Nephron (organoid): ENCODE measurements at regions not wholly inside any gene's neighbourhood (a gene's known extent, or its start where the extent isn't known, plus 50 kb on each side); places are given as distances from the start of the nearest gene placed in this dataset.

Experiments
- H3K27ac Mint-ChIP-seq, 3 experiments: 2 replicates each; pipeline ENCODE4 v1.8.0; 2020; ENCODE audit warnings: mixed read lengths in 3 of 3, mild to moderate bottlenecking in 2 of 3, moderate library complexity in 1 of 3
- H3K27me3 Mint-ChIP-seq: 2 replicates; pipeline ENCODE4 v1.8.0; 2021; ENCODE audit warnings: low read depth, mild to moderate bottlenecking, moderate library complexity, mixed read lengths
- H3K36me3 Mint-ChIP-seq: 2 replicates; pipeline ENCODE4 v1.8.0; 2020; ENCODE audit warnings: low read depth, mixed read lengths
- H3K4me1 Mint-ChIP-seq: 2 replicates; pipeline ENCODE4 v1.8.0; 2020; ENCODE audit warnings: mixed read lengths
- H3K4me3 Mint-ChIP-seq, 3 experiments: 2 replicates each; pipeline ENCODE4 v1.8.0; 2020; ENCODE audit warnings: mild to moderate bottlenecking in 3 of 3, mixed read lengths in 3 of 3, moderate library complexity in 2 of 3
- H3K9me3 Mint-ChIP-seq: 2 replicates; pipeline ENCODE4 v1.8.0; 2020; ENCODE audit warnings: mixed read lengths
- TF ChIP-seq, protein P1 (sequence below), 3 experiments: fragments of 200-600 bp; sonication (generic); IDR thresholded peaks; one replicate each; pipeline ENCODE4 v1.5.0; 2021; ENCODE audit warnings: antibody characterized with exemption in 3 of 3; ENCODE audit not compliant: unreplicated experiment in 3 of 3

DNA sequence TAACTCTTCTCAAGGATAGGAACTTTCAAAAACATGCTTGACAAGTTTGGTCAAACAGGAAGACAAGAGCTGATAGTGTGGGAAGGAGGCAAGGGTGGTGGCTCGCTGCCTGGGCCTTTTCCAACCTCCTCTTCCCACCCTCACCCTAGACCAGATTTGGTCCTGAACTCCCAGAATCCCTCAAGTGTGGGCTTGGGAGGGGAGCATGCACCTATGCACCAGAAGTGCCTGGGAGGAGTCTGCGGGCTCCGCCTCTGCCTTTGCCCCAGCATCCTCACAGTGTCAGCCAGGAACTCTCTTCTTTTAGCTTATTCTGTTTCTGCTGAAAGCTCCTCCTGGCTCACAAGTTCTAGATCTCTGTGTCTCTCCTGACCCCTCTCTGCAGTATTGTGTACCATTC, 126.2 kb upstream of the MRPS22 start:
- Mint-ChIP-seq H3K27me3 (no peaks in the 10 kb centered on the region), H3K36me3 (no peaks in the 10 kb centered on the region), H3K4me3 (no peak overlapping the region), H3K4me1 (no peaks in the 10 kb centered on the region), H3K9me3 (peaks cover 4% of the 10 kb centered on the region), H3K27ac (no peak overlapping the region)
- TF ChIP-seq, protein P1, sequence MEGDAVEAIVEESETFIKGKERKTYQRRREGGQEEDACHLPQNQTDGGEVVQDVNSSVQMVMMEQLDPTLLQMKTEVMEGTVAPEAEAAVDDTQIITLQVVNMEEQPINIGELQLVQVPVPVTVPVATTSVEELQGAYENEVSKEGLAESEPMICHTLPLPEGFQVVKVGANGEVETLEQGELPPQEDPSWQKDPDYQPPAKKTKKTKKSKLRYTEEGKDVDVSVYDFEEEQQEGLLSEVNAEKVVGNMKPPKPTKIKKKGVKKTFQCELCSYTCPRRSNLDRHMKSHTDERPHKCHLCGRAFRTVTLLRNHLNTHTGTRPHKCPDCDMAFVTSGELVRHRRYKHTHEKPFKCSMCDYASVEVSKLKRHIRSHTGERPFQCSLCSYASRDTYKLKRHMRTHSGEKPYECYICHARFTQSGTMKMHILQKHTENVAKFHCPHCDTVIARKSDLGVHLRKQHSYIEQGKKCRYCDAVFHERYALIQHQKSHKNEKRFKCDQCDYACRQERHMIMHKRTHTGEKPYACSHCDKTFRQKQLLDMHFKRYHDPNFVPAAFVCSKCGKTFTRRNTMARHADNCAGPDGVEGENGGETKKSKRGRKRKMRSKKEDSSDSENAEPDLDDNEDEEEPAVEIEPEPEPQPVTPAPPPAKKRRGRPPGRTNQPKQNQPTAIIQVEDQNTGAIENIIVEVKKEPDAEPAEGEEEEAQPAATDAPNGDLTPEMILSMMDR (IDR thresholded peaks at IDR 0.05; ENCODE audit: unreplicated experiment in 3 of 3) = no peak

DNA sequence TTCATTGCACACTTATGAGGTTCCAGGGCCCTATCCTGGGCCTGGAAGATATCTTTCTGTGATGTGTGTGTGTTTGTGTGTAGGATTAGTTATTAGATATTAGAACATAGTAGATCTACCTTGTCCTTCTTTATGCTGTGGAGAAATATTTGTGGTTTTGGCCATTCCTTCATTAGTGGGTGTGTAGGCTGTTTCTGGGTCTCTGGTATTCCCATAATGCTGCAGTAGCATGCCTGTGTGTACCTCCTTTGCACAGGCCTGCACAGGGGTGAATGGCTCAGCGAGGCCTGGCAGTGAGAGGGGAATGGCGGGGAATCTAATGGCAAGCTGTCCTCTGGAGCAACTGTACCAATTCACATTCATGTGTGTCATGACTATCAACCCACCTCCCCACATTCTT, 125.8 kb upstream of the MRPS22 start:
- peaks cover 4% of the 10 kb centered on the region for H3K9me3 Mint-ChIP-seq

DNA sequence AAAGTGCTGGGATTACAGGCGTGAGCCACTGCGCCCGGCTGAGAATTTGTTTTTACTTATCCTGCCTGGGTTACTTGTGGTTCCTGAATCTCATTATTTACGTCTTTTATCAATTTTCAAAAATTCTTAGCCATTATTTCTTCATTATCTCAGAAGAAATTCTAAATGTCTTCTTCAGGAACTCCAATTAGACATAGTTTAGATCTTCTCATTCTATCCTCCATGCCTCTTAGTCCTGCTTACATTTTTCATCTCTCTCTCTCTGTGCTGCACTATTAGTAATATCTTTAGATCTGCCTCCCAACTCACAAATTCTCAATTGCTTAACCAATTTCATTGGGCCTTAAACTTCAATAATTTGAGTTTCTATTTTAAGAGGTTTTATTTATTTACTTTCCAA, 124.4 kb upstream of the MRPS22 start:
- no peaks in the 10 kb centered on the region for H3K4me1 Mint-ChIP-seq
- no peaks in the 10 kb centered on the region for H3K27me3 Mint-ChIP-seq
- H3K9me3 Mint-ChIP-seq = peaks cover 4% of the 10 kb centered on the region
- H3K36me3 Mint-ChIP-seq = no peaks in the 10 kb centered on the region
- TF ChIP-seq, protein P1 (IDR thresholded peaks at IDR 0.05; ENCODE audit: unreplicated experiment in 3 of 3) = no peak
- no peak overlapping the region for H3K4me3 Mint-ChIP-seq
- H3K27ac Mint-ChIP-seq = no peak overlapping the region

More for the DNA sequence above, 125.8 kb upstream of the MRPS22 start:
- TF ChIP-seq, protein P1 (IDR thresholded peaks at IDR 0.05; ENCODE audit: unreplicated experiment in 3 of 3) = no peak
- no peaks in the 10 kb centered on the region for H3K4me1 Mint-ChIP-seq
- H3K27me3 Mint-ChIP-seq = no peaks in the 10 kb centered on the region
- no peaks in the 10 kb centered on the region for H3K36me3 Mint-ChIP-seq
- H3K27ac Mint-ChIP-seq = no peak overlapping the region
- H3K4me3 Mint-ChIP-seq = no peak overlapping the region

DNA sequence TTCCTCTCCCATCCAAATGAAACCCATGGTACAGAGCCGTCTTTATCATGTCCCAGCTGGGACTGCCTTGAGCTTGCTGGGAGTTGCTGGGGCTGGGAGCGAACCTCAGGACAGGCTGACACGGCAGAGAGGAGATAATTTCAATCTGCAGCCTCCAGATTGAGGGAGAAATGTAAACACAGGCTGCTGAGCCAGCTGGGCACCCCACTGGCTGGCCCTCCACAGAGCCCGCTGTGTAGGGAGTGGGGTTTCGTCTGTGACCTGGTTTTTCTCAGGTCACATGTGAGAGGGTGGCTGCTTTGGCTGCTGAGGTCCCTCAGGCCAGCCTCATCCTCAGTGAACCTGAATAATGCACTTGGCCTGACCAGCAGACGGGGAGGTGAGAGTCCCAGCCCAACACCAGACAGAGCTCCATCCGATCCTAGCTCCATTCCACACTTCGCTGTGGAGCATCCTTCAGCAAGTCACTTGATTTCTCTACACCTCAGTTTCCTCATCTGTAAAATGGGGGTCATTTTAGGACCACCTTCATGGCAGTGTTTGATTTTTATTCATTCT, 121.6 kb upstream of the MRPS22 start:
- TF ChIP-seq, protein P1 (IDR thresholded peaks at IDR 0.05; ENCODE audit: unreplicated experiment in 3 of 3) = no peak
- Mint-ChIP-seq H3K4me3 (no peak overlapping the region), H3K4me1 (peaks cover 6% of the 10 kb centered on the region), H3K36me3 (no peaks in the 10 kb centered on the region), H3K27me3 (no peaks in the 10 kb centered on the region), H3K9me3 (peaks cover 4% of the 10 kb centered on the region), H3K27ac (no peak overlapping the region)

DNA sequence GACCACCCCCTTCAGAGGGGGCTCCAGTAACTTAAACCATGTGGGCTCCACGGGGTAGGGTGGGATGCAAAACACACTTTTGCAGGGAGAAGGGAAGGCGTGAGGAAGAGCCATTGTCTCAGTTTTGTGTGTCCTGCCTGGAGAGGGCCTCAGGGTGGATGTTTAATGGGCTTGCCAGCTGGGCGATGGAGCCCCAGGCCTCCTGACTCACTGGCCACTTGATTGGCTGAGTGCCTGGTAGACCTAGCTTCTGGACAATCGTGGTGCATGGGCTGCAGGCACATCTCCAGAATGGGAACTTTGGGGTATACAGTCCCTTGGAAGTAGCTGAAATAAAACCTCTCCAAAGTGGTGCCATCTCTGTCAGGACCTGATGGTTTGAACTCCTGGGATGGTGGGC, 118.3 kb upstream of the MRPS22 start:
- peaks cover 14% of the 10 kb centered on the region for H3K4me1 Mint-ChIP-seq
- no peak overlapping the region for H3K27ac Mint-ChIP-seq
- TF ChIP-seq, protein P1 (IDR thresholded peaks at IDR 0.05; ENCODE audit: unreplicated experiment in 3 of 3) = no peak
- no peaks in the 10 kb centered on the region for H3K9me3 Mint-ChIP-seq
- H3K36me3 Mint-ChIP-seq = no peaks in the 10 kb centered on the region
- no peaks in the 10 kb centered on the region for H3K27me3 Mint-ChIP-seq
- H3K4me3 Mint-ChIP-seq = no peak overlapping the region

DNA sequence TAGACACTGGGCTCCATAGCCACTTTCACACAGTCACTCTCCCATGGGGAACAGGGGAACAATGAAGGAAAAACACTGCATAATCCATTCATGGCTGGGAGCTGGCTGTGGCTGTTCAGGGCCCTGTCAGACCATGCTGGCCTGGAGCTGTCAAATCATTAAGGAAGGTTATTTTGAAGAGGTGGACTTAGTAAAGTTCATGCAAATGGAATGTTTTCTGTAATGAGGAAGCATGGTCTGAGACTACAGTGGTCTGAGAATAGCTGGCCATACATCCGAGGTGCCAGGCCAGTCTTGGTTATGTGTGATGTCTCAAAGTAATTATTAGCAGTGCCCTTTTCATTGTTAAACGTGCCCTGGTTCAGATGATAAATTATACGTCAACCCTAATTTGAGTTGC, 117.1 kb upstream of the MRPS22 start:
- Mint-ChIP-seq H3K27me3 (no peaks in the 10 kb centered on the region), H3K4me3 (no peak overlapping the region), H3K9me3 (no peaks in the 10 kb centered on the region), H3K27ac (no peak overlapping the region), H3K4me1 (peaks cover 14% of the 10 kb centered on the region), H3K36me3 (no peaks in the 10 kb centered on the region)
- TF ChIP-seq, protein P1 (IDR thresholded peaks at IDR 0.05; ENCODE audit: unreplicated experiment in 3 of 3) = no peak
